Natural killer cell (primary cell): ENCODE measurements at regions not wholly inside any gene's neighbourhood (a gene's known extent, or its start where the extent isn't known, plus 50 kb on each side); places are given as distances from the start of the nearest gene placed in this dataset.
A peak's percentile ranks its signal among the peaks of the same experiment; 100 is the strongest.

ENCODE experiments used
- ATAC-seq, 3 donors: fragments of 150-1000 bp in 2 of 3; fragments of 200-7000 bp in 1 of 3; cut with Tn5 transposase; 1 replicate in 1 of 3; 2 replicates in 2 of 3; pipeline ENCODE4 v1.10.0; 2021; ENCODE audit warnings: mild to moderate bottlenecking in 2 of 3, moderate library complexity in 2 of 3
- DNase-seq, 2 donors: peaks; one replicate each; pipeline versions ENCODE4 v3.0.0 to v3.0.0-alpha.2; 2013 to 2021; ENCODE audit warnings: mixed read lengths in 1 of 2
- H3K27ac ChIP-seq: one replicate; pipeline ENCODE4 v1.5.1; 2013; ENCODE audit warnings: mild to moderate bottlenecking, low read length
- H3K27me3 ChIP-seq: one replicate; pipeline ENCODE4 v1.6.1; 2013; ENCODE audit warnings: low read length; ENCODE audit not compliant: control insufficient read depth, insufficient read depth
- H3K36me3 ChIP-seq: one replicate; pipeline ENCODE4 v1.6.1; 2013; ENCODE audit warnings: low read length; ENCODE audit not compliant: control insufficient read depth, insufficient read depth
- H3K4me1 ChIP-seq: one replicate; pipeline ENCODE4 v1.6.1; 2013; ENCODE audit warnings: low read length; ENCODE audit not compliant: control insufficient read depth, insufficient read depth
- H3K4me3 ChIP-seq: one replicate; pipeline ENCODE4 v1.5.1; 2013; ENCODE audit warnings: low read length
- H3K9me3 ChIP-seq: one replicate; pipeline ENCODE4 v1.6.1; 2013; ENCODE audit warnings: low read length; ENCODE audit not compliant: control insufficient read depth, insufficient read depth
- H3K27ac Mint-ChIP-seq, 2 donors: one replicate each; pipeline ENCODE4 v1.8.0; 2022; ENCODE audit warnings: mild to moderate bottlenecking in 2 of 2, mixed read lengths in 2 of 2, moderate library complexity in 1 of 2
- H3K27me3 Mint-ChIP-seq, 2 donors: one replicate each; pipeline ENCODE4 v1.8.0; 2022; ENCODE audit warnings: low read depth in 2 of 2, mixed read lengths in 2 of 2
- H3K36me3 Mint-ChIP-seq: one replicate; pipeline ENCODE4 v1.8.0; 2022; ENCODE audit warnings: mixed read lengths
- H3K4me1 Mint-ChIP-seq, 2 donors: one replicate each; pipeline ENCODE4 v1.8.0; 2022; ENCODE audit warnings: mixed read lengths in 2 of 2
- H3K4me3 Mint-ChIP-seq: one replicate; pipeline ENCODE4 v1.8.0; 2022; ENCODE audit warnings: mild to moderate bottlenecking, moderate library complexity, mixed read lengths
- H3K9me3 Mint-ChIP-seq, 2 donors: one replicate each; pipeline ENCODE4 v1.8.0; 2022; ENCODE audit warnings: mixed read lengths in 2 of 2
- WGBS: methylation state at CpG from one replicate; pipeline ENCODE4 v1.1.7; 2013; ENCODE audit warnings: missing lambda C conversion rate; ENCODE audit not compliant: insufficient coverage; 5-methylcytosine and 5-hydroxymethylcytosine counted together
- intact Hi-C: fragments of 100-400 bp; cut with micrococcal nuclease; formaldehyde crosslinking; loops from one replicate; pipeline ENCODE4 v1.14.2; 2022
- TF ChIP-seq, protein P1 (sequence below): fragments of 200-600 bp; IDR thresholded peaks from one replicate; pipeline ENCODE4 v1.8.0; 2022; ENCODE audit warnings: antibody characterized with exemption

DNA sequence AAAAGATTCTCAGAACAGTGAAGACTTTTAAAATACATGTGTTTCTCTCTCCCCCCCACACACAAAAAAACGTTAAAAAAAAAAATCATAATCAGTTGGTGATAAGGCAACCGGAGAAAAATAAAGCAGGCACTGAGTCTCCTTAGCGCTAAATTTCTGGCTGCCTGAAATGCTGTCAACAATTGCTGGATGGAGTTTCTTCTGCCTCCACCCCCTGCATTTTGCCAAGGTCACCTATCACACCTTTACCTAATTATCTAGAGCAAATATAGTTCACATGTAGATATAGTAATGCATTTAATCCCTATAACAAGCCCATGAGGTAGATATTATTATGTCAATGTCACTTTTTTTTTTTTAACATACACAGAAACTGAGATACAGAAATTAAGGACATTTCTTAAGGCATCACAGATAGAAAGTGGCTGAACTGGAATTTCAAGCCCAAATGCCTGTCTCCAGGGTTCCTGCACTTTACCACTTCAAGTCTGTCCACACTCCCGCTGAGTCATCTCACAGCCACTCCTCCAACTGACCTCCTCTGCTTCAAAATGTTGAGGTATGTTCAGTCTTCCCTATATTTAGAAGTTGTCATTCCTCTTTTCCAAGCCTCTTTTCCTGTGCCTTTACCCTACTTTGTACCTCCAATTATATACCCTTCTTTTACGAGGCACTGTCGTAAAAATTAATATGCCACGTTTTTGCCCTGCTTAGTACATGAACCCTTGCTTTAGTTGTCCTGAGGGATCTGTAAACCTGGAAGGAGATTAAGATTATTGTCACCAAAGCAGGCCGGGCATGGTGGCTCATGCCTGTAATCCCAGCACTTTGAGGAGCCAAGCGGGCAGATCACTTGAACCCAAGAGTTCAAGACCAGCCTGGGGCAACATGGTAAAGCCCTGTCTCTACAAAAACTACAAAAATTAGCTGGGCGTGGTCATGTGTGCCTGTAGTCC lies 72.8 kb upstream of the MPP7 start:
- peaks cover 0 to 5% of the 10 kb centered on the region in 2 donors for H3K4me1 Mint-ChIP-seq
- H3K27me3 Mint-ChIP-seq, result no peaks in the 10 kb centered on the region
- Histone ChIP-seq H3K9me3 (no peaks in the 10 kb centered on the region), H3K4me1 (no peaks in the 10 kb centered on the region), H3K27ac (no peak overlapping the region), H3K27me3 (no peaks in the 10 kb centered on the region), H3K4me3 (no peak overlapping the region), H3K36me3 (no peaks in the 10 kb centered on the region)
- no peaks in the 10 kb centered on the region for H3K9me3 Mint-ChIP-seq
- no peaks in the 10 kb centered on the region for H3K36me3 Mint-ChIP-seq
- no peak overlapping the region for H3K4me3 Mint-ChIP-seq
- intact Hi-C loops, result no loop called here
- 93% methylated on average over 9 of the region's 10 CpGs for WGBS
- TF ChIP-seq, protein P1, sequence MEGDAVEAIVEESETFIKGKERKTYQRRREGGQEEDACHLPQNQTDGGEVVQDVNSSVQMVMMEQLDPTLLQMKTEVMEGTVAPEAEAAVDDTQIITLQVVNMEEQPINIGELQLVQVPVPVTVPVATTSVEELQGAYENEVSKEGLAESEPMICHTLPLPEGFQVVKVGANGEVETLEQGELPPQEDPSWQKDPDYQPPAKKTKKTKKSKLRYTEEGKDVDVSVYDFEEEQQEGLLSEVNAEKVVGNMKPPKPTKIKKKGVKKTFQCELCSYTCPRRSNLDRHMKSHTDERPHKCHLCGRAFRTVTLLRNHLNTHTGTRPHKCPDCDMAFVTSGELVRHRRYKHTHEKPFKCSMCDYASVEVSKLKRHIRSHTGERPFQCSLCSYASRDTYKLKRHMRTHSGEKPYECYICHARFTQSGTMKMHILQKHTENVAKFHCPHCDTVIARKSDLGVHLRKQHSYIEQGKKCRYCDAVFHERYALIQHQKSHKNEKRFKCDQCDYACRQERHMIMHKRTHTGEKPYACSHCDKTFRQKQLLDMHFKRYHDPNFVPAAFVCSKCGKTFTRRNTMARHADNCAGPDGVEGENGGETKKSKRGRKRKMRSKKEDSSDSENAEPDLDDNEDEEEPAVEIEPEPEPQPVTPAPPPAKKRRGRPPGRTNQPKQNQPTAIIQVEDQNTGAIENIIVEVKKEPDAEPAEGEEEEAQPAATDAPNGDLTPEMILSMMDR, result no peak
- no peak for ATAC-seq
- no peak overlapping the region for H3K27ac Mint-ChIP-seq
- no peak for DNase-seq

DNA sequence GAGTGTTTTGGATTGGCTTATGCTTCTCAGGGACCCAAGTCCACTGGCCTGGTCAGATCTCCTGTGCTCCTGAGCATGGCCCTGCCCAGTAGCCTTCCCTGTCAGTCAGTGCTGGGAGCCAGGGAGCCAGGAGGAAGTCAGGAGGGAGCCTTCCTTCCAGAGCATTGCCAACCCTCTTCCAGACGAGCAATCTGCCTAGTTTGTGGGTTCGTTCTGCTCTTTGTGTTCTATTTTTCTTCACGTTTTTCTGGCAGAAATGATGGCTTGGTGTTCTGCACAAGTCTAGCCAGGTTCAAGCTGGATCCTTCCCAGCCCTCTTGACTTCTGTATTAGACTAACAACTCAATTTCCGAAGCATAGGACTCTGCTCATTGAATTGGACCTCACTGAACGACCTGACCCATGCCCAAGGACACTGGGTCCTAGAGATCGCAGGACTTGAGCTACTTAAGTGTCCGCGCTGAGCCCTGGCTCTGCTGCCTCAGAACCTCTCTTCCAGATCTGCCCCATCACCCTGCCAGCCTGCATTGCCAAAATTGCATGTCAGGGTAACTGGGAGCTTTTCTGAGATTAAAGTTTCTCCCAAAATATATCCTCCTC lies 76.2 kb upstream of the MPP7 start:
- intact Hi-C loops, result no loop called here
- 77% methylated on average over 8 of the region's 8 CpGs for WGBS
- Mint-ChIP-seq H3K27ac (no peak overlapping the region), H3K36me3 (no peaks in the 10 kb centered on the region), H3K4me1 (peaks cover 6 to 13% of the 10 kb centered on the region in 2 donors), H3K27me3 (peaks cover 2 to 8% of the 10 kb centered on the region in 2 donors), H3K9me3 (no peaks in the 10 kb centered on the region), H3K4me3 (no peak overlapping the region)
- peaks cover 3% of the 10 kb centered on the region for H3K27me3 ChIP-seq
- no peaks in the 10 kb centered on the region for H3K4me1 ChIP-seq
- no peak overlapping the region for H3K27ac ChIP-seq
- H3K9me3 ChIP-seq, result no peaks in the 10 kb centered on the region
- no peaks in the 10 kb centered on the region for H3K36me3 ChIP-seq
- TF ChIP-seq, protein P1, result no peak
- no peak overlapping the region for H3K4me3 ChIP-seq
- ATAC-seq (no peak), DNase-seq (no peak)

DNA sequence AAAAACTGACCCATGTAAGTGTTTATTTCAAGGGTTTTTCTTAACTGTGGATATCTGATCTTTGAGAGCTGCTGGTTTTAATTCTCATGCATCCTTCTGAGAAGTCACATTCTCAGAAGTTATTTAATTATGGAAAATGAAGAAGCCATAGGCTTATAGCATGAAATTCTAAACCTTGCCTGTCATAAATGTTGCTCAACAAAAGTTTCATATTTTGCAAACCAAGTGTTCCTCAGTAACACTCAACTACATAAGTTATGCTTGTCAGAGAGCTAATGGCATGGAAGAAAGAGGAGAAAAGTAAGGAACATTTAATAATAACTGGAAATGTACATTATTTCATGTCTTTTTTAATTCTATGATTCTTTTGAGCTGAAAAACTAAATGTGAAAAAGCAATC lies 78.6 kb upstream of the MPP7 start:
- H3K36me3 Mint-ChIP-seq, result no peaks in the 10 kb centered on the region
- TF ChIP-seq, protein P1, result no peak
- H3K27me3 Mint-ChIP-seq, result peaks cover 6 to 20% of the 10 kb centered on the region in 2 donors
- no peaks in the 10 kb centered on the region for H3K9me3 Mint-ChIP-seq
- intact Hi-C loops, result loop anchor here (1.0 to 5.0 kb wide), 3 partner anchors 46 to 824 kb away; partner anchors contain the start of gene MPP7
- Histone ChIP-seq H3K4me1 (no peaks in the 10 kb centered on the region), H3K36me3 (no peaks in the 10 kb centered on the region), H3K27ac (no peak overlapping the region), H3K9me3 (no peaks in the 10 kb centered on the region), H3K4me3 (no peak overlapping the region), H3K27me3 (peaks cover 3% of the 10 kb centered on the region)
- H3K4me3 Mint-ChIP-seq, result no peak overlapping the region
- H3K27ac Mint-ChIP-seq, result peak overlapping the region in 1 of 2 donors; percentile 28
- peaks cover 6 to 8% of the 10 kb centered on the region in 2 donors for H3K4me1 Mint-ChIP-seq
- DNase-seq (no peak), ATAC-seq (peak in 1 of 3 donors; percentile 1)
